ENCODE measurements at regions not wholly inside any gene's neighbourhood (a gene's known extent, or its start where the extent isn't known, plus 50 kb on each side); places are given as distances from the start of the nearest gene placed in this dataset.

DNA sequence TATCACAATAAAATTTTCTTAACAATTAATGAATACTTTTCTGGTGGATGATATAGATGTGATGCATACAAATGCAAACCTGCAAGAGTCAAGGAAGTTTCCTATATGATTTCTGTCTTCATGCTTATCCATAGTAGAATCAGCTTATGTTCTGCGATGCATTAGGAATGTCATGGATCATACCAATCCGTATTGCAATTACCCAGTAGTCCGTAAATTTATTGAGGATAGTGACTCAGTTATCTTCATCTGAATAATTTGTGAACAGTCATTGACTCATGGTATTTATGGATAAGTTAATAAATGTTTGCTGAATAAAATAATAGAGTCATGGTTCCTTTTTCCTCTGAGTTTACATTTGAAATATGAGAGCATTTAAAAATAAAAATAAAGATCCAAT, 483.4 kb downstream of the LRFN5 start:
- no peak for TF ChIP-seq CTCF (IDR thresholded peaks at IDR 0.05)
- TF ChIP-seq EP300 (IDR thresholded peaks at IDR 0.05), result no peak

All from gastroesophageal sphincter (tissue), 3 donors.